A549 (cell line): ENCODE measurements at regions not wholly inside any gene's neighbourhood (a gene's known extent, or its start where the extent isn't known, plus 50 kb on each side); places are given as distances from the start of the nearest gene placed in this dataset.
"Not testable (repeated sequence)": the region's sequence is repeated elsewhere in the genome, so short reads cannot be mapped to it uniquely, and the experiment has no call there.

Experiments used
- ATAC-seq, 2 experiments: fragments of 200-7000 bp in 1 of 2; fragments of >200 bp in 1 of 2; cut with Nextera tagmentation in 1 of 2; cut with Tn5 transposase in 1 of 2; 3 replicates each; pipeline versions ENCODE4 v1.8.0 to v1.9.1; 2018 to 2020; ENCODE audit warnings: mild to moderate bottlenecking in 1 of 2, moderate library complexity in 1 of 2
- CTCF ChIA-PET: fragments of 300-600 bp; sonication (Branson Sonifier 250); formaldehyde crosslinking; extraction: SDS; loops from one replicate; lab custom pipeline; 2021; ENCODE audit warnings: antibody characterized with exemption, inconsistent platforms; lab: Yijun Ruan, JAX
- POLR2A ChIA-PET: fragments of 350-600 bp; formaldehyde crosslinking; extraction: SDS; loops from one replicate; lab custom pipeline; 2021; ENCODE audit warnings: antibody characterized with exemption, inconsistent platforms; lab: Yijun Ruan, JAX
- DNase-seq, 2 experiments: peaks; one replicate each; pipeline versions ENCODE4 v3.0.0 to v3.0.0-alpha.2; 2011 to 2016; ENCODE audit warnings: low read depth in 1 of 2, low spot score in 1 of 2
- FAIRE-seq: peaks from 2 replicates; lab custom pipeline; 2011; peaks lifted over from hg19 to GRCh38; lab: Jason Lieb, UNC
- H3K27ac ChIP-seq, 2 experiments: fragments of >200 bp; sonication (Bioruptor Twin); formaldehyde crosslinking; 3 replicates each; pipeline ENCODE4 v1.5.1; 2016 to 2017
- H3K4me1 ChIP-seq: fragments of >200 bp; sonication (Bioruptor Twin); formaldehyde crosslinking; 3 replicates; pipeline ENCODE4 v1.6.1; 2016
- H3K4me2 ChIP-seq: fragments of >200 bp; sonication (Bioruptor Twin); formaldehyde crosslinking; 3 replicates; pipeline ENCODE4 v1.6.1; 2016
- H3K4me3 ChIP-seq: fragments of >200 bp; sonication (Bioruptor Twin); formaldehyde crosslinking; 3 replicates; pipeline ENCODE4 v1.5.1; 2016
- H3K9me3 ChIP-seq: fragments of >200 bp; sonication (Bioruptor Twin); formaldehyde crosslinking; 3 replicates; pipeline ENCODE4 v1.6.1; 2016
- WGBS: methylation state at CpG from one replicate; pipeline ENCODE4 v1.1.6; 2017; ENCODE audit errors: missing lambda C conversion rate; 5-methylcytosine and 5-hydroxymethylcytosine counted together
- TF ChIP-seq, protein P1 (sequence below): fragments of 200-600 bp; sonication (generic); IDR thresholded peaks from 2 replicates; pipeline ENCODE4 v1.6.1; 2016; ENCODE audit warnings: antibody characterized with exemption, mild to moderate bottlenecking, moderate library complexity

DNA sequence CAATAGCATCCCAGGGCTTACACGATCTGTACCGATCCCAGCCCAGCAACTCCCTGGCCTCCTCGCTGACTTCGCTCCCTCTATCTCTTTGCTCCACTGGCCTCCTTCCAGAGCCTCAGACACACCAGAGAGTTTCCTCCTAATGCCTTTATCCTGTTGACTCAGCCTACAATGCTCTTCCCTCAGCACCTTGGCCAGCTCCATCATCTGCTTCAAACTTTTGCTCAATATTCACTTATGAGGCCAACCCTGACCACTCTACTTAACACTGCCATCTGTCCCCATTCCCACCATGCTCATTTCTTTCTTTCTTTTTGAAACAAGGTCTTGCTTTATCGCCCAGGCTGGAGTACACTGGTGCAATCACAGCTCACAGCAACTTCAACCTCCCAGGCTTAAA lies 180.9 kb downstream of the CEP170 start:
- CTCF ChIA-PET, H3K4me3 ChIP-seq, ATAC-seq, POLR2A ChIA-PET, H3K9me3 ChIP-seq, H3K27ac ChIP-seq, H3K4me1 ChIP-seq, H3K4me2 ChIP-seq, FAIRE-seq, DNase-seq: not testable (repeated sequence)
- TF ChIP-seq, protein P1, sequence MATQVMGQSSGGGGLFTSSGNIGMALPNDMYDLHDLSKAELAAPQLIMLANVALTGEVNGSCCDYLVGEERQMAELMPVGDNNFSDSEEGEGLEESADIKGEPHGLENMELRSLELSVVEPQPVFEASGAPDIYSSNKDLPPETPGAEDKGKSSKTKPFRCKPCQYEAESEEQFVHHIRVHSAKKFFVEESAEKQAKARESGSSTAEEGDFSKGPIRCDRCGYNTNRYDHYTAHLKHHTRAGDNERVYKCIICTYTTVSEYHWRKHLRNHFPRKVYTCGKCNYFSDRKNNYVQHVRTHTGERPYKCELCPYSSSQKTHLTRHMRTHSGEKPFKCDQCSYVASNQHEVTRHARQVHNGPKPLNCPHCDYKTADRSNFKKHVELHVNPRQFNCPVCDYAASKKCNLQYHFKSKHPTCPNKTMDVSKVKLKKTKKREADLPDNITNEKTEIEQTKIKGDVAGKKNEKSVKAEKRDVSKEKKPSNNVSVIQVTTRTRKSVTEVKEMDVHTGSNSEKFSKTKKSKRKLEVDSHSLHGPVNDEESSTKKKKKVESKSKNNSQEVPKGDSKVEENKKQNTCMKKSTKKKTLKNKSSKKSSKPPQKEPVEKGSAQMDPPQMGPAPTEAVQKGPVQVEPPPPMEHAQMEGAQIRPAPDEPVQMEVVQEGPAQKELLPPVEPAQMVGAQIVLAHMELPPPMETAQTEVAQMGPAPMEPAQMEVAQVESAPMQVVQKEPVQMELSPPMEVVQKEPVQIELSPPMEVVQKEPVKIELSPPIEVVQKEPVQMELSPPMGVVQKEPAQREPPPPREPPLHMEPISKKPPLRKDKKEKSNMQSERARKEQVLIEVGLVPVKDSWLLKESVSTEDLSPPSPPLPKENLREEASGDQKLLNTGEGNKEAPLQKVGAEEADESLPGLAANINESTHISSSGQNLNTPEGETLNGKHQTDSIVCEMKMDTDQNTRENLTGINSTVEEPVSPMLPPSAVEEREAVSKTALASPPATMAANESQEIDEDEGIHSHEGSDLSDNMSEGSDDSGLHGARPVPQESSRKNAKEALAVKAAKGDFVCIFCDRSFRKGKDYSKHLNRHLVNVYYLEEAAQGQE: peak; percentile 38; the same call in 1 of the 2 replicates
- WGBS: 57% methylated on average over 1 of the region's 5 CpGs

- H3K9me3 ChIP-seq, H3K4me3 ChIP-seq, H3K4me2 ChIP-seq, H3K4me1 ChIP-seq, FAIRE-seq, CTCF ChIA-PET, H3K27ac ChIP-seq, ATAC-seq, POLR2A ChIA-PET, DNase-seq: not testable (repeated sequence)
- 72% methylated on average over 7 of the region's 7 CpGs for WGBS
Observed at GRCh38 chr1:243067056-243067455, 188.0 kb downstream of the CEP170 start.

DNA sequence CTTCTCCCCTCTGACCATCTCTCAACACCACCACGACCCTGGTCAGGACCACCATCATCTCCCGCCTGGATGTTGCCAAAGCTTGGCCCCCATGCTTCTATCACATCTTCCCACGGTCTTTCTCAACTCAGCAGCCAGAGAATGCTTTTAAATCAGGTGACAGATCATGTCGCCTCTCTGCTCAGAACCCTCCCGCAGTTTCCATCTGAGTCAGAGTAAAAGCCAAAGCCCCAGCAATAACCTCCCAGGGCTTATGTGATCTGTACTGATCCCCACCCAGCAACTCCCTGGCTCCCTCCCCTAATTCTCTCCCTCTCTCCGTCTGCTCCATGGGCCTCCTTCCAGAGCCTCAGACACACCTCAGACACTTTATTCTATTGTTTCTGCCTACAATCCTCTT lies 193.1 kb downstream of the CEP170 start:
- H3K4me1 ChIP-seq, H3K27ac ChIP-seq, ATAC-seq, FAIRE-seq, H3K4me3 ChIP-seq, DNase-seq, H3K9me3 ChIP-seq, CTCF ChIA-PET, H3K4me2 ChIP-seq, POLR2A ChIA-PET: not testable (repeated sequence)
- 52% methylated on average over 6 of the region's 6 CpGs for WGBS

GRCh38 chr1:243055510-243055909 lies 199.6 kb downstream of the CEP170 start:
- FAIRE-seq, DNase-seq, CTCF ChIA-PET, H3K9me3 ChIP-seq, H3K4me3 ChIP-seq, H3K4me1 ChIP-seq, POLR2A ChIA-PET, H3K4me2 ChIP-seq, ATAC-seq, H3K27ac ChIP-seq: not testable (repeated sequence)
- WGBS: 92% methylated on average over 22 of the region's 22 CpGs

DNA sequence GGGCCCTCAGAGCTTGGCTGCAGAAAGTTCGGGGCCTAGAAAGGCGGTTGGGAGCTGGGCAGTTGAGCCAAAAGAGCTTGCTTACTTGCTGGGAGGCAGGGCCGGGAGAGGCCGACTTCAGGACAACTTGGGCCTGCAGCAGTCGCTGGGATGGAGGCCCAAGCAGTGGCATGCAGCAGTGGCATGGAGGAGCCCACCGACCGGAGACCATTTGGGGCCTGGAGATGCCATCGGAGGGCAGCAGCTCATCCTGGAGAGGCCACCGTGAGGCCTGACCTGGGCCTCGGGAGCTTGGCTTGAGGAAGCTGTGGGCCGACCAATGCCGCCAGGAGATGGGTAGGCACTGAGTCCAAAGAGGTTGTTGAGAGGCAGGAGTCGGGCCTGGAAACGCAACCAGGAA lies 200.0 kb downstream of the CEP170 start:
- 91% methylated on average over 11 of the region's 14 CpGs for WGBS
- CTCF ChIA-PET, H3K4me2 ChIP-seq, H3K9me3 ChIP-seq, H3K27ac ChIP-seq, ATAC-seq, H3K4me3 ChIP-seq, DNase-seq, H3K4me1 ChIP-seq, POLR2A ChIA-PET, FAIRE-seq: not testable (repeated sequence)

DNA sequence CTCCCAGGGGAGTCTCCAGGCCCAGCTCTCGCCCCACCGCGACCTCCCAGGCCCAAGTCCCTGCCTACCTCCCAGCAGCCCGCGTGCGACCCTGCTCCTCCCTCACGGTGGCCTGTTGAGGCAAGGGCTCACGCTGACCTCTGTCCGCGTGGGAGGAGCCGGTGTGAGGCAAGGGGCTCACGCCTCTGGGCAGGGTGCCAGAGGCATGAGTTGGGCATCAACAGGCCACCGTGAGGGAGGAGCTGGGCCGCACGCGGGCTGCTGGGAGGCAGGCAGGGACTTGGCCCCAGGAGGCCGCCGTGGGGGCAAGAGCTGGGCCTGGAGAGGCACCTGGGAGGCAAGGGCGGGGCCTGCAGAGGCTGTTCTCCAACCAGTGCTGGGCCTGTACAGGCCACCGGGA lies 200.4 kb downstream of the CEP170 start:
- H3K9me3 ChIP-seq, FAIRE-seq, CTCF ChIA-PET, H3K27ac ChIP-seq, H3K4me1 ChIP-seq, POLR2A ChIA-PET, DNase-seq, ATAC-seq, H3K4me2 ChIP-seq, H3K4me3 ChIP-seq: not testable (repeated sequence)
- 93% methylated on average over 5 of the region's 20 CpGs for WGBS

GRCh38 chr1:243053048-243053447 lies 202.0 kb downstream of the CEP170 start:
- DNase-seq, POLR2A ChIA-PET, H3K4me2 ChIP-seq, H3K9me3 ChIP-seq, FAIRE-seq, CTCF ChIA-PET, H3K4me1 ChIP-seq, ATAC-seq, H3K27ac ChIP-seq, H3K4me3 ChIP-seq: not testable (repeated sequence)
- WGBS: 100% methylated on average over 1 of the region's 7 CpGs

DNA sequence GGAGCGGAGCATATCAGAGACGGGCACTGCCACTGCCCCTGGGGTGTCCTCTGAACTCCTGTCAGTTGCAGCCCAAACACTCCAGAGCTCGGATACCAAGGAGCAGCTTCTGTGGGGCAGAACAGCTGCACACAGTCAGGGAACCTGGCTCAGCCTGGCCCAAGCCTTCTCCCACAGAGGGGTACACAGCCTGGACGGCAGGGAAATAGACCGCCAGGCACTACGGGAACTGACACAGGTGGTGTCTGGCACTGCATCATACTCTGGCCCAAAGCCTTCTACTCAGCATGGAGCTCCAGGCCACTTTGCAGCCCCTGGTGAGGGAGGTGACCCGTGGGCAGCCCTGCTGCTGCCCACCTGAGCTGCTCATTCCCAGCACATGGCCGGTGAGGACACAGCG lies 204.5 kb downstream of the CEP170 start:
- DNase-seq, ATAC-seq, H3K4me1 ChIP-seq, CTCF ChIA-PET, H3K4me2 ChIP-seq, H3K9me3 ChIP-seq, FAIRE-seq, H3K4me3 ChIP-seq, H3K27ac ChIP-seq, POLR2A ChIA-PET: not testable (repeated sequence)
- 58% methylated on average over 4 of the region's 9 CpGs for WGBS

DNA sequence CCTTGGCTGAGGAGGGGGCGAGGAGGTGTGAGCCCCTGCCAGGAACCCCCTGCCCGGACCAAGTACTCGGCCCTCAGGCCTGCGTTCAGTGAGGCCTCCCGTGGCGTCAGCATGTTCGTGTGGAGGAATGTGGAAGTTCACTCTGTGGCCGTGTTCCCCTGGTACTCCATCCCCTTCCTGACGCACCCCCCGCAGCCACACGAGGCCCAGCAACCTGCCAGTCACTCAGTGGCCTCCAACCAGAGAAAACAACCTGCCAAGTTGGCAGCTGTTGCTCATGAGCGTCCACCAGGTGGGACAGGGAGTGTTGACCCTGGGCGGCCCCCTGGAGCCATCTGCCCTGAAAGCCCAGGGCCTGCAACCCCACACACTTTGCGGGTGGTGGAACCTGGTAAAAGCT lies 205.4 kb downstream of the CEP170 start:
- 100% methylated on average over 2 of the region's 14 CpGs for WGBS
- H3K27ac ChIP-seq, ATAC-seq, H3K4me2 ChIP-seq, CTCF ChIA-PET, H3K9me3 ChIP-seq, H3K4me3 ChIP-seq, H3K4me1 ChIP-seq, POLR2A ChIA-PET, FAIRE-seq, DNase-seq: not testable (repeated sequence)
